Renal pelvis (tissue), 1 donor: ENCODE measurements at regions not wholly inside any gene's neighbourhood (a gene's known extent, or its start where the extent isn't known, plus 50 kb on each side); places are given as distances from the start of the nearest gene placed in this dataset.
"Not testable (repeated sequence)": the region's sequence is repeated elsewhere in the genome, so short reads cannot be mapped to it uniquely, and the experiment has no call there.

ENCODE experiments used
- DNase-seq: peaks from one replicate; pipeline ENCODE4 v3.0.0-alpha.2; 2013

GRCh38 chr4:62531264-62531663 lies 1331.1 kb downstream of the ADGRL3 start:
- DNase-seq, result no peak

- no peak for DNase-seq
These were observed 1328.7 kb downstream of the ADGRL3 start for GRCh38 chr4:62528874-62529273.

GRCh38 chr4:62526671-62527070 lies 1326.5 kb downstream of the ADGRL3 start:
- DNase-seq, result no peak

- no peak for DNase-seq
These were observed 1323.1 kb downstream of the ADGRL3 start for GRCh38 chr4:62523256-62523655.

- no peak for DNase-seq
These were observed 1322.1 kb downstream of the ADGRL3 start for GRCh38 chr4:62522273-62522672.

GRCh38 chr4:62517716-62518115 lies 1317.6 kb downstream of the ADGRL3 start:
- DNase-seq, result no peak

GRCh38 chr4:62513306-62513705 lies 1313.2 kb downstream of the ADGRL3 start:
- no peak for DNase-seq

- no peak for DNase-seq
These were observed 1312.1 kb downstream of the ADGRL3 start for GRCh38 chr4:62512271-62512670.

GRCh38 chr4:62510228-62510627 lies 1310.1 kb downstream of the ADGRL3 start:
- DNase-seq, result no peak

- DNase-seq, result no peak
These were observed 1300.2 kb downstream of the ADGRL3 start for GRCh38 chr4:62500296-62500695.

GRCh38 chr4:62495032-62495431 lies 1294.9 kb downstream of the ADGRL3 start:
- no peak for DNase-seq

- not testable (repeated sequence) for DNase-seq
These were observed 1291.6 kb downstream of the ADGRL3 start for GRCh38 chr4:62491756-62492155.

GRCh38 chr4:62490635-62491034 lies 1290.5 kb downstream of the ADGRL3 start:
- DNase-seq, result no peak

GRCh38 chr4:62487016-62487415 lies 1286.9 kb downstream of the ADGRL3 start:
- DNase-seq, result no peak

GRCh38 chr4:62484357-62484756 lies 1284.2 kb downstream of the ADGRL3 start:
- DNase-seq, result no peak

GRCh38 chr4:62482355-62482754 lies 1282.2 kb downstream of the ADGRL3 start:
- no peak for DNase-seq

- DNase-seq, result no peak
These were observed 1275.5 kb downstream of the ADGRL3 start for GRCh38 chr4:62475596-62475995.

- DNase-seq, result no peak
These were observed 1274.7 kb downstream of the ADGRL3 start for GRCh38 chr4:62474802-62475201.

- no peak for DNase-seq
These were observed 1270.9 kb downstream of the ADGRL3 start for GRCh38 chr4:62471021-62471420.

GRCh38 chr4:62470421-62470983 lies 1270.4 kb downstream of the ADGRL3 start:
- no peak for DNase-seq

- DNase-seq, result no peak
These were observed 1269.9 kb downstream of the ADGRL3 start for GRCh38 chr4:62470020-62470419.

GRCh38 chr4:62461961-62462360 lies 1261.8 kb downstream of the ADGRL3 start:
- DNase-seq, result no peak

GRCh38 chr4:62460329-62460728 lies 1260.2 kb downstream of the ADGRL3 start:
- DNase-seq, result no peak

- DNase-seq, result no peak
These were observed 1257.2 kb downstream of the ADGRL3 start for GRCh38 chr4:62457356-62457755.

- peak; percentile 1 for DNase-seq
These were observed 1255.7 kb downstream of the ADGRL3 start for GRCh38 chr4:62455871-62456270.
